H1 (cell line): ENCODE measurements at regions not wholly inside any gene's neighbourhood (a gene's known extent, or its start where the extent isn't known, plus 50 kb on each side); places are given as distances from the start of the nearest gene placed in this dataset.

Source experiments
- CHD1 ChIP-seq: IDR thresholded peaks from 2 replicates; pipeline ENCODE4 v1.6.1; 2012; ENCODE audit warnings: low read depth, low read length, improper control_type of control experiment
- CTCF ChIP-seq, 3 experiments: IDR thresholded peaks; 1 replicate in 2 of 3; 2 replicates in 1 of 3; pipeline versions ENCODE4 v1.5.1 to v1.6.1; 2011; ENCODE audit warnings: low read length in 3 of 3, mild to moderate bottlenecking in 3 of 3, inconsistent platforms in 2 of 3, low read depth in 1 of 3, moderate library complexity in 1 of 3; ENCODE audit not compliant: insufficient read depth in 1 of 3; ENCODE audit errors: control extremely low read depth in 1 of 3
- EZH2 ChIP-seq: fragments of 200-600 bp; sonication (generic); IDR thresholded peaks from 2 replicates; pipeline ENCODE4 v1.7.1; 2012; ENCODE audit warnings: low read depth, mild to moderate bottlenecking, moderate library complexity, low read length, inconsistent platforms; ENCODE audit not compliant: severe bottlenecking
- JUND ChIP-seq: IDR thresholded peaks from 2 replicates; pipeline ENCODE4 v1.6.1; 2011; ENCODE audit warnings: mild to moderate bottlenecking, improper control_type of control experiment, low read length
- PHF8 ChIP-seq: fragments of 200-600 bp; sonication (generic); conservative IDR thresholded peaks from 2 replicates; pipeline ENCODE4 v1.7.1; 2012; ENCODE audit warnings: low read depth, mild to moderate bottlenecking, inconsistent platforms, low read length, moderate library complexity
- POLR2A ChIP-seq, 2 experiments: IDR thresholded peaks; 1 replicate in 1 of 2; 2 replicates in 1 of 2; pipeline ENCODE4 v1.6.1; 2011; ENCODE audit warnings: low read depth in 2 of 2, low read length in 2 of 2, mild to moderate bottlenecking in 2 of 2; ENCODE audit errors: control extremely low read depth in 1 of 2
- RBBP5 ChIP-seq: IDR thresholded peaks from 2 replicates; pipeline ENCODE4 v1.7.1; 2012; ENCODE audit warnings: low read depth, mild to moderate bottlenecking, inconsistent platforms, low read length, moderate library complexity, borderline replicate concordance

GRCh38 chr5:113817683-113818082 lies 304.2 kb downstream of the YTHDC2 start:
- TF ChIP-seq PHF8 (no peak), EZH2 (no peak), CHD1 (no peak), JUND (no peak), CTCF (IDR thresholded peaks at IDR 0.05; ENCODE audit: control extremely low read depth in 1 of 3, insufficient read depth in 1 of 3, low read depth in 1 of 3, low read length in 3 of 3) (no peak), POLR2A (IDR thresholded peaks at IDR 0.05; ENCODE audit: control extremely low read depth in 1 of 2, low read depth in 2 of 2, low read length in 2 of 2) (no peak), RBBP5 (no peak)
